ENCODE measurements at regions not wholly inside any gene's neighbourhood (a gene's known extent, or its start where the extent isn't known, plus 50 kb on each side); places are given as distances from the start of the nearest gene placed in this dataset.
"Not testable (repeated sequence)": the region's sequence is repeated elsewhere in the genome, so short reads cannot be mapped to it uniquely, and the experiment has no call there.

DNA sequence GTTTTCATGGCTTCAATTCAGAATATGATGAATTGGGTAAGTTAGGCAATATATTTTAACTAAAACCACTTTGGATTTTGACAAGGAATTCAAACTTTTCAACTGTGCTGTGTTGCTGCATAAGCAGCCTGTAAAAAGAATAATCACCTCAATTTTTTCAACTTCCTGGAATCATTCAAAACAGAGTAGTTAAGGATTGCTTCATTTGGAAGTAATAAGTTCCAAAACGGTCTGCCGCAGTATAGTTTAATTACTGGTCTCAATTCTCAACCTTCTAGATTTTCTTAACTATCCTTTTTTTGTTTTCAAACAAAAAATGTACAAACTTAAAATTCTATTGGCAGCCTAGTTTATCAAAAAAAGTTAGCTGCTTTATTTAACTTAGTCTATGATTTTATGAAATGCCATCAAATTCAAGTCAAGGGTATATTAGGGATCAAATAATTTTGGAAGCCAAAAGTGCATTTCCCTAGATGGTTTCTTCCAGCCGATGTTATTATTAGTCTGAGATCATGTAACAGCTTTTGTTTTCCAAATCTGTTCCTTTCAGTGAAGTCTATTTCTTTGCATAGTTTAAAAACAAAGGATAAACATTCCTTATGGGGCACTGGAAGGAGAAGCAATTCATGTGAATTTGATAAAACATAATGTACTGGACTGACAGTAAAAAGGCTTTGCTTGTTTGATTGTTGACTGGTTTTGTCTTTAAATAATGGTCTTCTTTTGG, 76.1 kb upstream of the ETAA1 start:
- no peak for DNase-seq (ENCODE audit: low spot score)

GRCh38 chr2:67321588-67321903, 75.6 kb upstream of the ETAA1 start:
- TF ChIP-seq CTCF (IDR thresholded peaks at IDR 0.05; ENCODE audit: extremely low read depth, missing control alignments), result no peak

More for the DNA sequence above, 76.1 kb upstream of the ETAA1 start:
- no peak for TF ChIP-seq CTCF (IDR thresholded peaks at IDR 0.05; ENCODE audit: extremely low read depth, missing control alignments)

GRCh38 chr2:67322353-67323001, 74.7 kb upstream of the ETAA1 start:
- TF ChIP-seq CTCF (IDR thresholded peaks at IDR 0.05; ENCODE audit: extremely low read depth, missing control alignments), result no peak
- DNase-seq (ENCODE audit: low spot score), result no peak

More at GRCh38 chr2:67321588-67321903, 75.6 kb upstream of the ETAA1 start:
- DNase-seq (ENCODE audit: low spot score), result no peak

GRCh38 chr2:67323209-67323991, 73.7 kb upstream of the ETAA1 start:
- DNase-seq (ENCODE audit: low spot score), result no peak
- TF ChIP-seq CTCF (IDR thresholded peaks at IDR 0.05; ENCODE audit: extremely low read depth, missing control alignments), result no peak

DNA sequence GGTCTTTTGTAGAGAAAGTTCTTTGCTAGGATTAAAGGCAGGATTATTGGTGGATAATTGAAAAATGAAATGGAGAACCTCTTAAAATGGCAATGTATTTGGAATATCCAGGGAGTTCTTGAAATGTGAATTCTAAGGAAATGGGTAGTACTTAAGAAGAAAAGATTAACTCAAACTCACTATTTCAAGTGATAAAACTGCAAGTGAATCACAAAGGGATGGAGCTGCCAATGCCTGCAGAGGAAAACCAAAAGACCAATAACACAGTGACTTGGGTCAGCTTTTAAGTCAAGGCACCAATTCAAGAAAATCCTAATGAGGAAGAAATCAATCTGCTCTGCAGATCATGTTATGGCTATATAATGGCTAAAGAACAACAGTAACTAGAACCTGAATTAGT, 67.6 kb upstream of the ETAA1 start:
- no peak for TF ChIP-seq CTCF (IDR thresholded peaks at IDR 0.05; ENCODE audit: extremely low read depth, missing control alignments)
- no peak for DNase-seq (ENCODE audit: low spot score)

- no peak for TF ChIP-seq CTCF (IDR thresholded peaks at IDR 0.05; ENCODE audit: extremely low read depth, missing control alignments)
- no peak for DNase-seq (ENCODE audit: low spot score)
These were observed 67.2 kb upstream of the ETAA1 start for GRCh38 chr2:67329951-67330350.

GRCh38 chr2:67331419-67332086, 65.6 kb upstream of the ETAA1 start:
- not testable (repeated sequence) for DNase-seq (ENCODE audit: low spot score)
